K562 (cell line): ENCODE measurements at regions not wholly inside any gene's neighbourhood (a gene's known extent, or its start where the extent isn't known, plus 50 kb on each side); places are given as distances from the start of the nearest gene placed in this dataset.

Experiments
- ATAC-seq: fragments of 200-7000 bp; cut with Tn5 transposase; 3 replicates; pipeline ENCODE4 v1.9.1; 2020; ENCODE audit warnings: moderate library complexity
- BruUV-seq: library from RNA; stranded (reverse); fragments of 400-500 nt; replicated peaks from 2 replicates; lab custom pipeline; 2021; lab: Mats Ljungman, UMichigan
- CTCF ChIA-PET: fragments of 300-600 bp; formaldehyde crosslinking; extraction: SDS; loops from one replicate; lab custom pipeline; 2021; ENCODE audit warnings: low intra/inter-chr PET ratio; lab: Yijun Ruan, JAX
- POLR2A ChIA-PET: fragments of 300-600, 350-650 bp; sonication (Branson Sonifier 250); formaldehyde crosslinking; extraction: SDS; loops from one replicate; lab custom pipeline; 2021; ENCODE audit warnings: antibody characterized with exemption, inconsistent platforms; lab: Yijun Ruan, JAX
- DNase-seq, 4 experiments: peaks; one replicate each; pipeline versions ENCODE4 v3.0.0 to v3.0.0-alpha.2; 2011 to 2018; ENCODE audit warnings: low spot score in 3 of 4, mixed read lengths in 3 of 4; ENCODE audit errors: extremely low read depth in 1 of 4
- FAIRE-seq: peaks from 2 replicates; lab custom pipeline; 2011; peaks lifted over from hg19 to GRCh38; lab: Jason Lieb, UNC
- H2AFZ ChIP-seq: 2 replicates; pipeline ENCODE4 v1.6.0; 2011; ENCODE audit warnings: low read depth, low read length, control low read depth, inconsistent platforms
- H3K27ac ChIP-seq: fragments of 200-600 bp; 3 replicates; pipeline ENCODE4 v1.8.0; 2011; ENCODE audit warnings: low read depth, mild to moderate bottlenecking, control low read depth, inconsistent platforms, low read length, moderate library complexity, mixed read lengths; ENCODE audit errors: extremely low read depth
- H3K27me3 ChIP-seq, 2 experiments: fragments of 300-600 bp in 1 of 2; 2 replicates in 1 of 2; 3 replicates in 1 of 2; pipeline versions ENCODE4 v1.6.0 to v1.8.0; 2011; ENCODE audit warnings: inconsistent platforms in 2 of 2, low read length in 2 of 2, mild to moderate bottlenecking in 1 of 2, mixed read lengths in 1 of 2, moderate library complexity in 1 of 2; ENCODE audit not compliant: control insufficient read depth in 2 of 2, insufficient read depth in 2 of 2
- H3K36me3 ChIP-seq: fragments of 300-600 bp; 3 replicates; pipeline ENCODE4 v1.8.0; 2011; ENCODE audit warnings: mild to moderate bottlenecking, low read length, inconsistent platforms; ENCODE audit not compliant: control insufficient read depth, insufficient read depth
- H3K4me1 ChIP-seq, 2 experiments: fragments of 200-600 bp in 1 of 2; replicated peaks in 1 of 2; 2 replicates in 1 of 2; 3 replicates in 1 of 2; pipeline versions ENCODE4 v1.5.1 to v1.8.0; 2011; ENCODE audit warnings: inconsistent platforms in 2 of 2, low read length in 2 of 2, mild to moderate bottlenecking in 1 of 2, mixed read lengths in 1 of 2, moderate library complexity in 1 of 2; ENCODE audit not compliant: control insufficient read depth in 2 of 2, insufficient read depth in 2 of 2
- H3K4me2 ChIP-seq: 2 replicates; pipeline ENCODE4 v1.6.1; 2011; ENCODE audit warnings: low read length, control low read depth, inconsistent platforms, mixed read lengths; ENCODE audit not compliant: insufficient read depth
- H3K4me3 ChIP-seq: fragments of 200-600 bp; sonication (generic), shearing (Covaris generic); 2 replicates; pipeline ENCODE4 v1.5.1; 2016; ENCODE audit warnings: control low read depth, inconsistent platforms
- H3K79me2 ChIP-seq: fragments of 200-600 bp; 3 replicates; pipeline ENCODE4 v1.8.0; 2011; ENCODE audit warnings: low read length, inconsistent platforms; ENCODE audit not compliant: control insufficient read depth, insufficient read depth
- H3K9ac ChIP-seq, 2 experiments: 2 replicates each; pipeline versions ENCODE4 v1.6.0 to v1.6.1; 2011; ENCODE audit warnings: low read depth in 2 of 2, low read length in 2 of 2, control low read depth in 1 of 2, inconsistent platforms in 1 of 2, mild to moderate bottlenecking in 1 of 2, mixed read lengths in 1 of 2; ENCODE audit not compliant: insufficient read depth in 1 of 2
- H3K9me1 ChIP-seq: one replicate; pipeline ENCODE4 v1.6.0; 2011; ENCODE audit warnings: inconsistent platforms, mild to moderate bottlenecking, low read length, moderate library complexity; ENCODE audit not compliant: control insufficient read depth, insufficient read depth
- H3K9me3 ChIP-seq: replicated peaks from 2 replicates; pipeline ENCODE4 v1.5.1; 2011; ENCODE audit warnings: low read depth, low read length, inconsistent platforms; ENCODE audit not compliant: control insufficient read depth, insufficient read depth
- H4K20me1 ChIP-seq: replicated peaks from 2 replicates; pipeline ENCODE4 v1.6.1; 2011; ENCODE audit warnings: low read length, inconsistent platforms, mixed read lengths; ENCODE audit not compliant: control insufficient read depth, insufficient read depth
- ARID4B ChIP-seq: sonication (generic); formaldehyde crosslinking; IDR thresholded peaks from 2 replicates; pipeline ENCODE4 v1.8.0; 2022; ENCODE audit warnings: mild to moderate bottlenecking, missing genetic modification reagents
- ETV1 ChIP-seq: fragments of 450-650 bp; conservative IDR thresholded peaks from 2 replicates; pipeline ENCODE4 v1.6.1; 2016; ENCODE audit warnings: missing genetic modification characterization, control low read depth, low read depth, missing compliant biosample characterization
- FOXJ2 ChIP-seq: fragments of 200-800 bp; sonication (Bioruptor generic); IDR thresholded peaks from 2 replicates; pipeline ENCODE4 v1.6.1; 2016; ENCODE audit warnings: missing genetic modification characterization, missing compliant biosample characterization
- MCM3 ChIP-seq: fragments of 450-650 bp; IDR thresholded peaks from 2 replicates; pipeline ENCODE4 v1.6.1; 2016
- MIER1 ChIP-seq: fragments of 450-650 bp; IDR thresholded peaks from 2 replicates; pipeline ENCODE4 v1.6.1; 2016; ENCODE audit warnings: antibody characterized with exemption, mild to moderate bottlenecking, low read depth
- ZNF780A ChIP-seq: fragments of 250-450 bp; sonication (Bioruptor Pico); IDR thresholded peaks from 2 replicates; pipeline ENCODE4 v1.5.0; 2021; ENCODE audit warnings: mild to moderate bottlenecking
- WGBS: fragments of 100-300 bp; shearing (Covaris generic); methylation state at CpG from one replicate; pipeline ENCODE4 v1.1.6; 2016; ENCODE audit warnings: low coverage, mixed read lengths; ENCODE audit not compliant: insufficient coverage; ENCODE audit errors: missing lambda C conversion rate; 5-methylcytosine and 5-hydroxymethylcytosine counted together
- in situ Hi-C: fragments of 300-500 bp; cut with MboI; formaldehyde crosslinking; loops from 4 replicates; pipeline ENCODE4 v1.15.0; 2018; ENCODE audit warnings: inconsistent platforms, mixed read lengths
- intact Hi-C: fragments of 100-400 bp; cut with micrococcal nuclease; formaldehyde crosslinking; loops from 2 replicates; pipeline ENCODE4 v1.14.2; 2022

GRCh38 chr13:99869830-99870229, 101.7 kb downstream of the ZIC5 start:
- H3K4me2 ChIP-seq: no peak overlapping the region
- ATAC-seq (no peak), FAIRE-seq (no peak), DNase-seq (no peak)
- no peaks in the 10 kb centered on the region for H3K4me1 ChIP-seq
- no peaks in the 10 kb centered on the region for H3K79me2 ChIP-seq
- H3K4me3 ChIP-seq: no peak overlapping the region
- H3K9ac ChIP-seq: no peak overlapping the region
- no peak for TF ChIP-seq ZNF780A (CRISPR knock-in tag)
- TF ChIP-seq MIER1: no peak
- TF ChIP-seq ARID4B (CRISPR knock-in tag): no peak
- no peak for TF ChIP-seq FOXJ2 (tag)
- no peak for TF ChIP-seq MCM3
- no peak for TF ChIP-seq ETV1
- 12% methylated on average over 1 of the region's 1 CpG for WGBS
- CTCF ChIA-PET: no interaction called here
- no peaks in the 10 kb centered on the region for H3K36me3 ChIP-seq
- peaks cover 8 to 15% of the 10 kb centered on the region in 2 experiments; a peak in 4 of 5 replicates for H3K27me3 ChIP-seq
- no peak overlapping the region for H3K27ac ChIP-seq
- no peaks in the 10 kb centered on the region for H4K20me1 ChIP-seq
- in situ Hi-C loops (no loop called here), intact Hi-C loops (no loop called here)
- POLR2A ChIA-PET: no interaction called here
- no TSS peak for BruUV-seq
- H2AFZ ChIP-seq: no peak overlapping the region
- no peaks in the 10 kb centered on the region for H3K9me3 ChIP-seq
- H3K9me1 ChIP-seq: no peaks in the 10 kb centered on the region
